Pancreas (tissue), 10 donors: ENCODE measurements at regions not wholly inside any gene's neighbourhood (a gene's known extent, or its start where the extent isn't known, plus 50 kb on each side); places are given as distances from the start of the nearest gene placed in this dataset.
A peak's percentile ranks its signal among the peaks of the same experiment; 100 is the strongest.

Source experiments
- ATAC-seq, 4 donors: fragments of 200-7000 bp; cut with Tn5 transposase; one replicate each; pipeline versions ENCODE4 v1.8.0 to v1.9.1; 2020; ENCODE audit warnings: mild to moderate bottlenecking in 4 of 4, moderate library complexity in 4 of 4
- DNase-seq, 6 donors: peaks; one replicate each; pipeline ENCODE4 v3.0.0-alpha.2; 2020
- FAIRE-seq: peaks from 2 replicates; lab custom pipeline; 2012; peaks lifted over from hg19 to GRCh38; lab: Jason Lieb, UNC
- H3K27ac ChIP-seq, 4 donors: fragments of 200-600 bp; sonication (generic); 1 replicate in 3 of 4; 2 replicates in 1 of 4; pipeline versions ENCODE4 v1.5.0 to v1.8.0; 2020
- H3K27me3 ChIP-seq, 4 donors: fragments of 200-600 bp; one replicate each; pipeline ENCODE4 v1.8.0; 2021
- H3K36me3 ChIP-seq, 3 donors: fragments of 200-600 bp; sonication (generic) in 1 of 3; one replicate each; pipeline versions ENCODE4 v1.5.0 to v1.8.0; 2020 to 2021
- H3K4me1 ChIP-seq, 3 donors: fragments of 200-600 bp; one replicate each; pipeline ENCODE4 v1.8.0; 2021
- H3K4me3 ChIP-seq, 4 donors: fragments of 200-600 bp; sonication (generic) in 2 of 4; one replicate each; pipeline versions ENCODE4 v1.5.0 to v1.8.0; 2020 to 2021
- H3K9me3 ChIP-seq, 4 donors: fragments of 200-600 bp; one replicate each; pipeline ENCODE4 v1.8.0; 2021
- CTCF ChIP-seq, 4 donors: fragments of 200-600 bp; sonication (generic) in 3 of 4; IDR thresholded peaks; one replicate each; pipeline versions ENCODE4 v1.5.0 to v1.8.0; 2021; ENCODE audit warnings: antibody characterized with exemption in 4 of 4
- WGBS, 2 donors: extraction: QIAGEN DNeasy Blood & Tissue Kit; methylation state at CpG; one replicate each; pipeline ENCODE4 v1.1.7; 2013; 5-methylcytosine and 5-hydroxymethylcytosine counted together
- intact Hi-C, 3 donors: fragments of 100-400 bp; cut with DNase I; formaldehyde crosslinking; loops; one replicate each; pipeline versions ENCODE4 v1.11.1 to v1.14.2; 2022
- donor health status: healthy with polysubstance abuse.
- donor health status: DM: no; HTN: no; CAD: no; lungs with moderate emphysema.
- donor health status: DM: no; HTN: no; CAD: no.
- donor health status: control.
- donor health status: control.
- donor health status: Bipolar disorder and iron deficiency.
- donor health status: DM: yes; HTN: yes; CAD: no.
- donor health status: DM: no; HTN: no; CAD: no.
- donor health status: DM: no; HTN: no; CAD: no.
- donor health status: DM: yes; HTN: yes; CAD: no.

- ATAC-seq (no peak), DNase-seq (no peak), FAIRE-seq (no peak)
- no peak overlapping the region for H3K4me3 ChIP-seq
- H3K4me1 ChIP-seq = no peaks in the 10 kb centered on the region
- intact Hi-C loops = no loop called here
- H3K9me3 ChIP-seq = no peaks in the 10 kb centered on the region
- TF ChIP-seq CTCF (IDR thresholded peaks at IDR 0.05) = no peak
- H3K27me3 ChIP-seq = no peaks in the 10 kb centered on the region
- no peaks in the 10 kb centered on the region for H3K36me3 ChIP-seq
- no peak overlapping the region for H3K27ac ChIP-seq
- WGBS, 2 donors = 83 to 85% methylated on average over 3 of the region's 3 CpGs
Measured at GRCh38 chr4:81816031-81816761, 344.5 kb upstream of the RASGEF1B start.

GRCh38 chr4:81814987-81815541 lies 343.4 kb upstream of the RASGEF1B start:
- no peak overlapping the region for H3K4me3 ChIP-seq
- no peaks in the 10 kb centered on the region for H3K4me1 ChIP-seq
- intact Hi-C loops = no loop called here
- DNase-seq = no peak
- no peaks in the 10 kb centered on the region for H3K27me3 ChIP-seq
- no peak for FAIRE-seq
- 68 to 83% methylated on average over 3 of the region's 3 CpGs for WGBS, 2 donors
- ATAC-seq = peak in 1 of 4 donors; percentile 67
- no peaks in the 10 kb centered on the region for H3K36me3 ChIP-seq
- no peak for TF ChIP-seq CTCF (IDR thresholded peaks at IDR 0.05)
- H3K9me3 ChIP-seq = no peaks in the 10 kb centered on the region
- no peak overlapping the region for H3K27ac ChIP-seq

GRCh38 chr4:81811562-81812293 lies 340.0 kb upstream of the RASGEF1B start:
- no peaks in the 10 kb centered on the region for H3K27me3 ChIP-seq
- no peak for TF ChIP-seq CTCF (IDR thresholded peaks at IDR 0.05)
- WGBS, 2 donors = 62 to 77% methylated on average over 5 of the region's 5 CpGs
- FAIRE-seq = no peak
- no peaks in the 10 kb centered on the region for H3K4me1 ChIP-seq
- no peaks in the 10 kb centered on the region for H3K36me3 ChIP-seq
- no peak overlapping the region for H3K27ac ChIP-seq
- no peak for ATAC-seq
- no peak overlapping the region for H3K4me3 ChIP-seq
- DNase-seq = no peak
- no peaks in the 10 kb centered on the region for H3K9me3 ChIP-seq
- intact Hi-C loops = no loop called here

- intact Hi-C loops = no loop called here
- H3K27me3 ChIP-seq = no peaks in the 10 kb centered on the region
- no peak overlapping the region for H3K27ac ChIP-seq
- no peak for ATAC-seq
- peak in 2 of 6 donors; percentile 23 to 61 for DNase-seq
- no peak for FAIRE-seq
- no peaks in the 10 kb centered on the region for H3K9me3 ChIP-seq
- H3K4me3 ChIP-seq = no peak overlapping the region
- no peaks in the 10 kb centered on the region for H3K36me3 ChIP-seq
- 32 to 63% methylated on average over 2 of the region's 2 CpGs for WGBS, 2 donors
- no peaks in the 10 kb centered on the region for H3K4me1 ChIP-seq
- TF ChIP-seq CTCF (IDR thresholded peaks at IDR 0.05) = no peak
Measured at GRCh38 chr4:81808011-81808672, 336.4 kb upstream of the RASGEF1B start.
